OCI-LY7 (cell line): ENCODE measurements at regions not wholly inside any gene's neighbourhood (a gene's known extent, or its start where the extent isn't known, plus 50 kb on each side); places are given as distances from the start of the nearest gene placed in this dataset.

Experiments used
- CTCF ChIP-seq: fragments of 200-600 bp; sonication (generic); conservative IDR thresholded peaks from 2 replicates; pipeline ENCODE4 v1.5.1; 2014; ENCODE audit warnings: mild to moderate bottlenecking, antibody characterized with exemption, low read length, moderate library complexity, mixed read lengths
- EZH2phosphoT487 ChIP-seq: fragments of 200-600 bp; sonication (generic); IDR thresholded peaks from 2 replicates; pipeline ENCODE4 v1.6.1; 2018; ENCODE audit warnings: low read depth, borderline replicate concordance, mild to moderate bottlenecking, mixed run types, antibody characterized with exemption, low read length, moderate library complexity, mixed read lengths

- TF ChIP-seq CTCF: no peak
- no peak for TF ChIP-seq EZH2phosphoT487
Measured at GRCh38 chr20:22245139-22245538, 339.2 kb downstream of the FOXA2 start.
